SK-N-SH treated with all-trans-retinoic acid at 6 μM for 48 hours (cell line): ENCODE measurements at regions not wholly inside any gene's neighbourhood (a gene's known extent, or its start where the extent isn't known, plus 50 kb on each side); places are given as distances from the start of the nearest gene placed in this dataset.

Experiments used
- ATAC-seq: fragments of 200-7000 bp; cut with Tn5 transposase; 3 replicates; pipeline ENCODE4 v1.9.1; 2020; ENCODE audit warnings: mild to moderate bottlenecking, moderate library complexity
- ARNTL ChIP-seq: fragments of 450-650 bp; formaldehyde crosslinking; IDR thresholded peaks from 2 replicates; pipeline ENCODE4 v1.5.0; 2020; ENCODE audit warnings: low read depth, mild to moderate bottlenecking, moderate library complexity, borderline replicate concordance
- CREB5 ChIP-seq: fragments of 250-450 bp; sonication (Bioruptor Pico); IDR thresholded peaks from 2 replicates; pipeline ENCODE4 v1.5.1; 2020; ENCODE audit warnings: low read depth, mild to moderate bottlenecking, moderate library complexity
- CSDC2 ChIP-seq: fragments of 250-450 bp; sonication (Bioruptor Pico); IDR thresholded peaks from 2 replicates; pipeline ENCODE4 v1.5.0; 2020; ENCODE audit warnings: mild to moderate bottlenecking, moderate library complexity
- CSRNP3 ChIP-seq: fragments of 250-450 bp; sonication (Bioruptor Pico); IDR thresholded peaks from 2 replicates; pipeline ENCODE4 v1.5.1; 2021; ENCODE audit warnings: mild to moderate bottlenecking, moderate library complexity
- ISL1 ChIP-seq: fragments of 250-450 bp; sonication (Bioruptor Pico); IDR thresholded peaks from 2 replicates; pipeline ENCODE4 v2.1.2; 2022; ENCODE audit warnings: mild to moderate bottlenecking, moderate library complexity
- POU6F1 ChIP-seq: fragments of 250-450 bp; sonication (Bioruptor Pico); IDR thresholded peaks from 2 replicates; pipeline ENCODE4 v1.8.0; 2021; ENCODE audit warnings: low read depth, mild to moderate bottlenecking, moderate library complexity, borderline replicate concordance
- RARB ChIP-seq: fragments of 250-450 bp; sonication (Bioruptor Pico); IDR thresholded peaks from 2 replicates; pipeline ENCODE4 v1.8.0; 2021; ENCODE audit warnings: mild to moderate bottlenecking, moderate library complexity
- SNAI2 ChIP-seq: fragments of 250-450 bp; sonication (Bioruptor Pico); IDR thresholded peaks from 2 replicates; pipeline ENCODE4 v1.5.0; 2020; ENCODE audit warnings: mild to moderate bottlenecking, moderate library complexity
- TCF4 ChIP-seq: fragments of 250-450 bp; sonication (Bioruptor Pico); IDR thresholded peaks from 2 replicates; pipeline ENCODE4 v1.8.0; 2021; ENCODE audit warnings: mild to moderate bottlenecking, moderate library complexity, borderline replicate concordance
- TOX ChIP-seq: fragments of 250-450 bp; sonication (Bioruptor Pico); IDR thresholded peaks from 2 replicates; pipeline ENCODE4 v1.8.0; 2021; ENCODE audit warnings: mild to moderate bottlenecking, moderate library complexity, borderline replicate concordance
- TSHZ2 ChIP-seq: fragments of 250-450 bp; sonication (Bioruptor Pico); IDR thresholded peaks from 2 replicates; pipeline ENCODE4 v1.5.0; 2020; ENCODE audit warnings: mild to moderate bottlenecking, moderate library complexity
- ZFP3 ChIP-seq: fragments of 250-450 bp; sonication (Bioruptor Pico); IDR thresholded peaks from 2 replicates; pipeline ENCODE4 v1.5.0; 2020; ENCODE audit warnings: mild to moderate bottlenecking, moderate library complexity
- ZNF565 ChIP-seq: fragments of 450-650 bp; formaldehyde crosslinking; conservative IDR thresholded peaks from 2 replicates; pipeline ENCODE4 v1.5.0; 2020; ENCODE audit warnings: low read depth, mild to moderate bottlenecking, moderate library complexity
- ZNF70 ChIP-seq: fragments of 450-650 bp; formaldehyde crosslinking; IDR thresholded peaks from 2 replicates; pipeline ENCODE4 v1.5.0; 2020; ENCODE audit warnings: mild to moderate bottlenecking, moderate library complexity

- ATAC-seq = no peak
- TF ChIP-seq ZNF70 = no peak
- no peak for TF ChIP-seq CSDC2 (CRISPR knock-in tag)
- TF ChIP-seq POU6F1 (CRISPR knock-in tag) = no peak
- no peak for TF ChIP-seq TCF4 (CRISPR knock-in tag)
- TF ChIP-seq ZNF565 (CRISPR knock-in tag) = no peak
- TF ChIP-seq CREB5 (CRISPR knock-in tag) = no peak
Measured at GRCh38 chr11:69959461-69959860, 118.7 kb upstream of the ANO1 start.

- TF ChIP-seq CSRNP3 (CRISPR knock-in tag) (no peak), ARNTL (CRISPR knock-in tag) (no peak), RARB (no peak)
- TF ChIP-seq, all 23 proteins: peak for 0
- no peak for ATAC-seq
Measured at GRCh38 chr11:69961738-69962137, 116.4 kb upstream of the ANO1 start.

GRCh38 chr11:69962152-69962551 is 116.0 kb upstream of the ANO1 start:
- TF ChIP-seq TSHZ2 (CRISPR knock-in tag) (no peak), ISL1 (CRISPR knock-in tag) (no peak), ZFP3 (CRISPR knock-in tag) (no peak), ARNTL (CRISPR knock-in tag) (no peak), RARB (no peak), SNAI2 (CRISPR knock-in tag) (no peak)
- ATAC-seq = no peak

- no peak for ATAC-seq
Measured at GRCh38 chr11:69963533-69964246, 114.4 kb upstream of the ANO1 start.

GRCh38 chr11:69964247-69964643 is 113.9 kb upstream of the ANO1 start:
- TF ChIP-seq TOX (CRISPR knock-in tag) (no peak), ISL1 (CRISPR knock-in tag) (no peak), TSHZ2 (CRISPR knock-in tag) (no peak)
- TF ChIP-seq, all 23 proteins: peak for 0
- ATAC-seq = no peak

More at GRCh38 chr11:69963533-69964246, 114.4 kb upstream of the ANO1 start:
- TF ChIP-seq CREB5 (CRISPR knock-in tag) (no peak), CSDC2 (CRISPR knock-in tag) (no peak), SNAI2 (CRISPR knock-in tag) (no peak)
